Eye (tissue), 1 donor: ENCODE measurements at regions not wholly inside any gene's neighbourhood (a gene's known extent, or its start where the extent isn't known, plus 50 kb on each side); places are given as distances from the start of the nearest gene placed in this dataset.

Experiments used
- DNase-seq: peaks from one replicate; pipeline ENCODE4 v3.0.0-alpha.2; 2015

GRCh38 chr13:62997038-62997599 lies 1581.5 kb upstream of the PCDH20 start:
- no peak for DNase-seq

- no peak for DNase-seq
Measured at GRCh38 chr13:62973804-62974203, 1558.2 kb upstream of the PCDH20 start.

GRCh38 chr13:62964522-62964921 lies 1548.9 kb upstream of the PCDH20 start:
- no peak for DNase-seq

GRCh38 chr13:62960723-62961122 lies 1545.1 kb upstream of the PCDH20 start:
- DNase-seq = no peak

- DNase-seq = no peak
Measured at GRCh38 chr13:62933809-62934208, 1518.2 kb upstream of the PCDH20 start.

- no peak for DNase-seq
Measured at GRCh38 chr13:62932256-62932883, 1516.7 kb upstream of the PCDH20 start.

GRCh38 chr13:62931853-62932252 lies 1516.2 kb upstream of the PCDH20 start:
- no peak for DNase-seq

GRCh38 chr13:62924395-62924794 lies 1508.7 kb upstream of the PCDH20 start:
- DNase-seq = no peak

GRCh38 chr13:62920159-62920558 lies 1504.5 kb upstream of the PCDH20 start:
- peak; percentile 13 for DNase-seq

GRCh38 chr13:62919491-62919890 lies 1503.8 kb upstream of the PCDH20 start:
- DNase-seq = no peak

GRCh38 chr13:62910541-62911060 lies 1495.0 kb upstream of the PCDH20 start:
- peak; percentile 17 for DNase-seq

- DNase-seq = no peak
Measured at GRCh38 chr13:62908321-62908720, 1492.7 kb upstream of the PCDH20 start.

GRCh38 chr13:62906896-62907295 lies 1491.2 kb upstream of the PCDH20 start:
- no peak for DNase-seq

- DNase-seq = no peak
Measured at GRCh38 chr13:62906469-62906868, 1490.8 kb upstream of the PCDH20 start.

- DNase-seq = no peak
Measured at GRCh38 chr13:62887046-62887445, 1471.4 kb upstream of the PCDH20 start.

GRCh38 chr13:62879071-62879470 lies 1463.4 kb upstream of the PCDH20 start:
- DNase-seq = peak; percentile 12

GRCh38 chr13:62875118-62875640 lies 1459.5 kb upstream of the PCDH20 start:
- no peak for DNase-seq

- no peak for DNase-seq
Measured at GRCh38 chr13:62850331-62850730, 1434.7 kb upstream of the PCDH20 start.

- DNase-seq = no peak
Measured at GRCh38 chr13:62847520-62847919, 1431.9 kb upstream of the PCDH20 start.

GRCh38 chr13:62846302-62846701 lies 1430.7 kb upstream of the PCDH20 start:
- no peak for DNase-seq

GRCh38 chr13:62839338-62839737 lies 1423.7 kb upstream of the PCDH20 start:
- DNase-seq = no peak

- no peak for DNase-seq
Measured at GRCh38 chr13:62838929-62839328, 1423.3 kb upstream of the PCDH20 start.

GRCh38 chr13:62837895-62838294 lies 1422.2 kb upstream of the PCDH20 start:
- DNase-seq = no peak

- DNase-seq = no peak
Measured at GRCh38 chr13:62829486-62829885, 1413.8 kb upstream of the PCDH20 start.
